Kidney (tissue), 13 donors: ENCODE measurements at regions not wholly inside any gene's neighbourhood (a gene's known extent, or its start where the extent isn't known, plus 50 kb on each side); places are given as distances from the start of the nearest gene placed in this dataset.
"Not testable (repeated sequence)": the region's sequence is repeated elsewhere in the genome, so short reads cannot be mapped to it uniquely, and the experiment has no call there.

ENCODE experiments used
- DNase-seq, 5 donors: peaks; one replicate each; pipeline ENCODE4 v3.0.0-alpha.2; 2013 to 2020
- FAIRE-seq: peaks from 2 replicates; lab custom pipeline; 2012; peaks lifted over from hg19 to GRCh38; lab: Jason Lieb, UNC
- H3K27ac ChIP-seq, 2 donors: one replicate each; pipeline ENCODE4 v1.7.0; 2013; ENCODE audit warnings: low read depth in 2 of 2, low read length in 2 of 2, inconsistent platforms in 1 of 2
- H3K27me3 ChIP-seq: one replicate; pipeline ENCODE4 v1.7.1; 2013; ENCODE audit warnings: low read length, inconsistent platforms; ENCODE audit not compliant: control insufficient read depth, insufficient read depth
- H3K36me3 ChIP-seq, 3 donors: one replicate each; pipeline versions ENCODE4 v1.7.0 to v1.7.1; 2013; ENCODE audit warnings: low read length in 3 of 3, control low read depth in 1 of 3, inconsistent platforms in 1 of 3; ENCODE audit not compliant: insufficient read depth in 3 of 3, control insufficient read depth in 2 of 3
- H3K4me1 ChIP-seq, 3 donors: one replicate each; pipeline versions ENCODE4 v1.7.0 to v1.7.1; 2013; ENCODE audit warnings: low read length in 3 of 3, inconsistent platforms in 1 of 3, low read depth in 1 of 3; ENCODE audit not compliant: control insufficient read depth in 2 of 3, insufficient read depth in 2 of 3
- H3K4me3 ChIP-seq, 3 donors: one replicate each; pipeline versions ENCODE4 v1.7.0 to v1.8.1; 2013; ENCODE audit warnings: low read length in 3 of 3, control low read depth in 1 of 3, inconsistent platforms in 1 of 3
- H3K9ac ChIP-seq, 3 donors: one replicate each; pipeline versions ENCODE4 v1.7.0 to v1.7.1; 2013; ENCODE audit warnings: low read length in 3 of 3, control low read depth in 1 of 3, inconsistent platforms in 1 of 3
- H3K9me3 ChIP-seq, 3 donors: one replicate each; pipeline versions ENCODE4 v1.7.0 to v1.7.1; 2013; ENCODE audit warnings: low read length in 3 of 3, control low read depth in 1 of 3, inconsistent platforms in 1 of 3; ENCODE audit not compliant: control insufficient read depth in 2 of 3, insufficient read depth in 1 of 3
- CTCF ChIP-seq: IDR thresholded peaks from 3 replicates; pipeline ENCODE4 v1.5.1; 2012; ENCODE audit warnings: mild to moderate bottlenecking, moderate library complexity, borderline replicate concordance; ENCODE audit not compliant: insufficient read depth; ENCODE audit errors: extremely low read depth
- intact Hi-C: fragments of 100-400 bp; cut with DNase I; formaldehyde crosslinking; loops from one replicate; pipeline ENCODE4 v1.11.1; 2022
- donor health status: control.
- donor health status: control.
- donor health status: control.
- donor health status: control.
- donor health status: control.
- donor health status: DM: yes; HTN: yes; CAD: no.
- donor health status: Normal renal cell carcinoma (clear cell type).

- H3K9me3 ChIP-seq: no peaks in the 10 kb centered on the region
- H3K27me3 ChIP-seq: no peaks in the 10 kb centered on the region
- FAIRE-seq (no peak), DNase-seq (no peak)
- intact Hi-C loops: no loop called here
- no peaks in the 10 kb centered on the region for H3K36me3 ChIP-seq
- no peak overlapping the region for H3K27ac ChIP-seq
- no peak for TF ChIP-seq CTCF
- no peaks in the 10 kb centered on the region for H3K4me1 ChIP-seq
- H3K9ac ChIP-seq: no peak overlapping the region
- H3K4me3 ChIP-seq: no peak overlapping the region
These were observed 221.8 kb downstream of the RPIA start for GRCh38 chr2:88913280-88913679.

DNA sequence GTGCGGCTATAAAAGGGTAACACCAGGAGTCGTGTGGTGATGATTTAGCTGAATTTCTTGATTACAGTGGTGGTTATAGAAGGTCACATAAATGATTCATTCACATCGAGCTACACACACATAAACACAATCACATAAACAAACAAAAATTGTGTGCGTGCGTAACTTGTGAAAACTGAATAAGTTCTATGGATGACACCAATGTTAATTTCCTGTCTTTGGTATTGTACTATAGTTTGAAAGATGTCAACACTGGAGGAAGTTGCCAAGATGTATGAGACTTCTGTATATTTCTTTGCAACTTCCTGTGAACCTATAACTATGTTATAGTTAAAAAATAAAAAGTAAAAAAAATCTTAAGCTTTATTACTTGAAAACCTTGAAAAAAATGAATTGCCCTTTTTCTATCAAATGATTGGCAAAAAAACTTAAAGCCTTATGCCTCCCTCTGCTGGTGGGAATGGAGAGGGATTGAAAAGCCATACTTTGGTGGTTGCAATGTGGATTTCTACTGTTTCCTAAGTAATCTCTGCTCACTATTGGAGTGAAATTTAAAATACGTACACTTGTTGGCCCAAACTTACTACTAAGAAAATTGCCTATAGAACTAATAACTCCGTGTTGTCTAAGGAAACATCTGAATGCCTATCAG, 227.7 kb downstream of the RPIA start:
- no peaks in the 10 kb centered on the region for H3K36me3 ChIP-seq
- no peak overlapping the region for H3K4me3 ChIP-seq
- H3K27me3 ChIP-seq: no peaks in the 10 kb centered on the region
- DNase-seq (peak in 1 of 5 donors; percentile 11), FAIRE-seq (no peak)
- no peak overlapping the region for H3K27ac ChIP-seq
- TF ChIP-seq CTCF: peak; percentile 33
- intact Hi-C loops: no loop called here
- H3K4me1 ChIP-seq: no peaks in the 10 kb centered on the region
- no peak overlapping the region for H3K9ac ChIP-seq
- no peaks in the 10 kb centered on the region for H3K9me3 ChIP-seq

DNA sequence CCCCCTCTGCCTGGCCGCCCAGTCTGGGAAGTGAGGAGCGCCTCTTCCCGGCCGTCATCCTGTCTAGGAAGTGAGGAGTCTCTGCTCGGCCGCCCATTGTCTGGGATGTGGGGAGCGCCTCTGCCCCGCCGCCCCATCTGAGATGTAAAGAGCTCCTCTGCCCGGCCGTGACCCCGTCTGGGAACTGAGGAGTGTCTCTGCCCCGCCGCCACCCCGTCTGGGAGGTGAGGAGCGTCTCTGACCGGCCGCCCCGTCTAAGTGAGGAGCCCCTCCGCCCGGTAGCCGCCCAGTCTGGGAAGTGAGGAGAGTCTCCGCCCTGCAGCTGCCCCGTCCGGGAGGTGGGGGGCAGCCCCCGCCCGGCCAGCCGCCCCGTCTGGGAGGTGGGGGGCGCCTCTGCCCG, 228.9 kb downstream of the RPIA start:
- H3K4me3 ChIP-seq, H3K36me3 ChIP-seq, DNase-seq, H3K9me3 ChIP-seq, FAIRE-seq, H3K27me3 ChIP-seq, intact Hi-C loops, H3K9ac ChIP-seq, H3K27ac ChIP-seq, H3K4me1 ChIP-seq: not testable (repeated sequence)

DNA sequence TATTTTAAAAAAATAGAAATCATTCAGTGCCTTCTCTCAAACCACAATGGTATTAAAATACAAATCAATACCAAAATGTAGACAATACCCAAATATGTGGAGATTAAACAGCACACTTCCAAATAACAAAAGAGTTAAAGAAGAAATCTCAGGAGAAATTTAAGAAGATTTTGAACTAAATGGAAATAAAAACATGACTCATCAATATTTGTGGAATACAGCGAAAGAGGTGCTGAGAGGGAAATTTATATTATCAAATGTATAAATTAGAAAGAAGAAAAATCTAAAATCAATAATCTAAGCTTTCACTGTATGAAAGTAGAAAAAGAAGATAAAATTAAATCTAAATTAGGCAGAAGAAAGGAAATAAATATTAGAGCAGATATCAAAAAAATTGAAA, 233.1 kb downstream of the RPIA start:
- no peaks in the 10 kb centered on the region for H3K36me3 ChIP-seq
- H3K4me1 ChIP-seq: no peaks in the 10 kb centered on the region
- peak; percentile 15 for FAIRE-seq
- no peak overlapping the region for H3K9ac ChIP-seq
- H3K9me3 ChIP-seq: no peaks in the 10 kb centered on the region
- H3K4me3 ChIP-seq: no peak overlapping the region
- no peak overlapping the region for H3K27ac ChIP-seq
- TF ChIP-seq CTCF: no peak
- H3K27me3 ChIP-seq: no peaks in the 10 kb centered on the region
- DNase-seq: no peak
- intact Hi-C loops: no loop called here
